GM13976 (cell line): ENCODE measurements at regions not wholly inside any gene's neighbourhood (a gene's known extent, or its start where the extent isn't known, plus 50 kb on each side); places are given as distances from the start of the nearest gene placed in this dataset.

ENCODE experiments used
- DNase-seq: peaks from one replicate; pipeline ENCODE4 v3.0.0; 2012; ENCODE audit warnings: low spot score
- CTCF ChIP-seq: IDR thresholded peaks from 2 replicates; pipeline ENCODE4 v1.5.1; 2012; ENCODE audit warnings: borderline replicate concordance, mild to moderate bottlenecking; ENCODE audit not compliant: insufficient read depth; ENCODE audit errors: extremely low read depth, missing control alignments, control extremely low read depth
- in situ Hi-C: fragments of 300-500 bp; cut with MboI; formaldehyde crosslinking; loops from one replicate; pipeline ENCODE4 v1.12.0; 2022; ENCODE audit warnings: low sequenced_read_pairs, mixed read lengths, inconsistent platforms; ENCODE audit not compliant: unreplicated experiment

GRCh38 chr7:36070230-36070629 is 82.8 kb upstream of the EEPD1 start:
- no peak for DNase-seq
- TF ChIP-seq CTCF = no peak
- in situ Hi-C loops = no loop called here

DNA sequence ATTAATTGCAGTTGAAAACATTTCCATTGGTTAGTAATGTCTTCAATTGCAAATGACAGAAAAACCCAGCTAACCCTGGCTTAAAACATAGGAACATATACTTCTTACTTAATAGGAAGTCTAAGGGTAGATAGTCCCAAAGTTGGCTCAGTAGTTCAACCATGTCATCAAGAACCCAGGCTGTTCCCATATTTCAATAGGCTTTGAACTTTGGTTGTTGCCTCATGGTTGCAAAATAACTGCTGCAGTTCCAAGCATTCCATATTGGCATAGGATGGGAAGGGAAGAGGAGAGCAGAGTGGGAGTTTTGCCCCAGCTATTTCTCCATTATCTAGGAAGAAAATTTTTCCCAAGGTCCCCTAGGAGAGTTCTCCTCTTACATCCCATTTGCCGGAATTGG is 81.4 kb upstream of the EEPD1 start:
- no peak for TF ChIP-seq CTCF
- no peak for DNase-seq
- in situ Hi-C loops = no loop called here

DNA sequence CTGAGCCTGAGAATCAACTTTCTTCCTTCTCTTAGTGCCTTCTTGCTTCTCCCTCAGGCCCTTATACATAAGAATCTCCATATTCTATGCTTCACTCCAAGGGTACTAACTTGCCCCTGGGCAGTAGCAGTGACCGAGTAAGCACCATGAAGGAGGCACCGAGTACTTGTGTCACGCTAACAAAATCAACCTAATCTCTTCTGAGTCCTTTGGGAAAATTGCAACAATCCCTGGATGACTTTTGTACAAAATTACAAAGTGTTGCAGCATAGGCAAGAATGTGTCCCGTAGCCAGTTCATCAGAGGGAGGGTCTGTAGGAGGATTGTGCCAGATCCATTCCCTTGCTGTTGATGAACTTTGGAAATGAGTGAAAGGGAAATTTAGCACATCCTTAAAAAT is 80.4 kb upstream of the EEPD1 start:
- TF ChIP-seq CTCF = no peak
- in situ Hi-C loops = no loop called here
- no peak for DNase-seq

DNA sequence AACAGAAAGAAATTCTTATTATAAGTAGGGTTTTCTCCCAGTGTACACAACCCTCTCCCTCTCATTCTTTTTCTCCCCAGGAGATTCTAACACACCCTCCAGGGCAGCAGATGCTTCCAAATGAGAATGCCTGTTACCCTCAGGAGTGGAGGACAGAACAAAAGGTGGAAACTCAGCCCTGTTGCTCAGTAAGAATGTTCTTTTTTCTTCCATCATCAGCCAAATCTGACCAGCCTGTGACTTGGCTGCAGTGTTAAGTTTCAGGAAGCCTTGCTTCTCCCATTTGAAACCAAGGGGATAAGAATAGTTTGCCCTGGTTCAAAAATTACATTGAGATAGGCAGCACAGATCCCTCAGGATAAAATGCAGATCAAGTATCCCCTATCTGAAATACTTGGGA is 77.5 kb upstream of the EEPD1 start:
- in situ Hi-C loops = no loop called here
- DNase-seq = no peak
- TF ChIP-seq CTCF = no peak

DNA sequence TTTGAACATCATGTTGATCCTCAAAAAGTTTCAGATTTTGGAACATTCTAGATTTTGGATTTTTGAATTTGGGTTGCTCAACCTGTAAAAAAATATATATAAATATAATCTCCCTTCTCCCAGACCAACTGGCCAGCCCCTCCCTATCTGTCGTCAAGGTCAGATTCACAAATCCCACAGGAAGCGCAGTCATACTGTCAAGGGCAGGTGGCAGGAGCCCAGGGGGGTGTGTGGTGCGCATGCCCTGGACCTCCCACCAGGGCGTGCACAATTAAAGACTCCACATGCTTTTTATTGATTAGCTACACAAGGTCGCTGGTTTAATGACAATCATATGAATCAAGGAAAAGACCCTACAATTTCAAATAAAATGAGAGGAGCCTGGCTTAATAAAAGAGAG is 77.0 kb upstream of the EEPD1 start:
- in situ Hi-C loops = no loop called here
- TF ChIP-seq CTCF = no peak

GRCh38 chr7:36078816-36079360 is 74.2 kb upstream of the EEPD1 start:
- DNase-seq = no peak
- no peak for TF ChIP-seq CTCF
- in situ Hi-C loops = no loop called here

More for the DNA sequence above, 77.0 kb upstream of the EEPD1 start:
- DNase-seq = no peak

GRCh38 chr7:36079446-36080025 is 73.5 kb upstream of the EEPD1 start:
- no peak for TF ChIP-seq CTCF
- in situ Hi-C loops = no loop called here
- no peak for DNase-seq
